ENCODE measurements at regions not wholly inside any gene's neighbourhood (a gene's known extent, or its start where the extent isn't known, plus 50 kb on each side); places are given as distances from the start of the nearest gene placed in this dataset.

- TF ChIP-seq CTCF (IDR thresholded peaks at IDR 0.05; ENCODE audit: insufficient read depth, low read length, missing control alignments): no peak
- CTCF ChIA-PET: no interaction called here
- POLR2A ChIA-PET: no interaction called here
- no peak for DNase-seq (ENCODE audit: low read depth, low spot score)
- H3K4me3 ChIP-seq (ENCODE audit: low read depth, low read length): no peak overlapping the region
Observed at GRCh38 chrX:39605183-39605582, 492.6 kb downstream of the BCOR start.

GRCh38 chrX:39605866-39606265, 491.9 kb downstream of the BCOR start:
- ChIA-PET POLR2A (no interaction called here), CTCF (no interaction called here)
- no peak for DNase-seq (ENCODE audit: low read depth, low spot score)
- no peak for TF ChIP-seq CTCF (IDR thresholded peaks at IDR 0.05; ENCODE audit: insufficient read depth, low read length, missing control alignments)
- H3K4me3 ChIP-seq (ENCODE audit: low read depth, low read length): no peak overlapping the region

GRCh38 chrX:39609941-39610340, 487.8 kb downstream of the BCOR start:
- no peak overlapping the region for H3K4me3 ChIP-seq (ENCODE audit: low read depth, low read length)
- POLR2A ChIA-PET: no interaction called here
- TF ChIP-seq CTCF (IDR thresholded peaks at IDR 0.05; ENCODE audit: insufficient read depth, low read length, missing control alignments): no peak
- CTCF ChIA-PET: no interaction called here
- DNase-seq (ENCODE audit: low read depth, low spot score): no peak

- no peak for DNase-seq (ENCODE audit: low read depth, low spot score)
- no peak overlapping the region for H3K4me3 ChIP-seq (ENCODE audit: low read depth, low read length)
- ChIA-PET CTCF (no interaction called here), POLR2A (no interaction called here)
- TF ChIP-seq CTCF (IDR thresholded peaks at IDR 0.05; ENCODE audit: insufficient read depth, low read length, missing control alignments): no peak
Observed at GRCh38 chrX:39611468-39611867, 486.3 kb downstream of the BCOR start.

GRCh38 chrX:39613482-39613995, 484.2 kb downstream of the BCOR start:
- no peak for TF ChIP-seq CTCF (IDR thresholded peaks at IDR 0.05; ENCODE audit: insufficient read depth, low read length, missing control alignments)
- no peak overlapping the region for H3K4me3 ChIP-seq (ENCODE audit: low read depth, low read length)
- no peak for DNase-seq (ENCODE audit: low read depth, low spot score)
- ChIA-PET CTCF (no interaction called here), POLR2A (no interaction called here)

- no peak for DNase-seq (ENCODE audit: low read depth, low spot score)
- ChIA-PET CTCF (no interaction called here), POLR2A (no interaction called here)
- no peak for TF ChIP-seq CTCF (IDR thresholded peaks at IDR 0.05; ENCODE audit: insufficient read depth, low read length, missing control alignments)
- no peak overlapping the region for H3K4me3 ChIP-seq (ENCODE audit: low read depth, low read length)
Observed at GRCh38 chrX:39613997-39614679, 483.6 kb downstream of the BCOR start.
